Tibial nerve (tissue), 4 donors: ENCODE measurements at regions not wholly inside any gene's neighbourhood (a gene's known extent, or its start where the extent isn't known, plus 50 kb on each side); places are given as distances from the start of the nearest gene placed in this dataset.

Experiments used
- DNase-seq, 2 donors: peaks; one replicate each; pipeline ENCODE4 v3.0.0-alpha.2; 2019; ENCODE audit warnings: low spot score in 2 of 2
- H3K27ac ChIP-seq, 4 donors: fragments of 200-600 bp; sonication (generic) in 3 of 4; one replicate each; pipeline ENCODE4 v1.5.1; 2017 to 2019; ENCODE audit warnings: mild to moderate bottlenecking in 1 of 4
- H3K27me3 ChIP-seq, 2 donors: fragments of 200-600 bp; sonication (generic) in 1 of 2; one replicate each; pipeline versions ENCODE4 v1.5.1 to v1.6.0; 2017 to 2019
- H3K36me3 ChIP-seq, 3 donors: fragments of 200-600 bp; sonication (generic); one replicate each; pipeline ENCODE4 v1.5.1; 2018 to 2019
- H3K4me1 ChIP-seq, 4 donors: fragments of 200-600 bp; sonication (generic) in 3 of 4; one replicate each; pipeline ENCODE4 v1.5.1; 2017 to 2019
- H3K4me3 ChIP-seq, 4 donors: fragments of 200-600 bp; sonication (generic) in 3 of 4; one replicate each; pipeline ENCODE4 v1.5.1; 2017 to 2019; ENCODE audit warnings: mild to moderate bottlenecking in 1 of 4, moderate library complexity in 1 of 4
- H3K9me3 ChIP-seq, 4 donors: fragments of 200-600 bp; sonication (generic) in 3 of 4; one replicate each; pipeline ENCODE4 v1.5.1; 2017 to 2019
- CTCF ChIP-seq, 5 experiments: fragments of 200-600 bp in 3 of 5; fragments of 450-650 bp in 2 of 5; sonication (generic) in 3 of 5; IDR thresholded peaks; one replicate each; pipeline ENCODE4 v1.5.1; 2016 to 2019; ENCODE audit warnings: antibody characterized with exemption in 5 of 5, mild to moderate bottlenecking in 3 of 5, moderate library complexity in 2 of 5
- EP300 ChIP-seq, 2 donors: sonication (generic); formaldehyde crosslinking; IDR thresholded peaks; one replicate each; pipeline ENCODE4 v1.6.1; 2017; ENCODE audit warnings: antibody characterized with exemption in 2 of 2, mild to moderate bottlenecking in 1 of 2
- POLR2A ChIP-seq, 2 donors: fragments of 450-650 bp; IDR thresholded peaks; one replicate each; pipeline ENCODE4 v1.6.1; 2017; ENCODE audit warnings: antibody characterized with exemption in 2 of 2, mild to moderate bottlenecking in 2 of 2, moderate library complexity in 2 of 2
- WGBS, 2 donors: methylation state at CpG; one replicate each; pipeline ENCODE4 v1.1.5; 2018; 5-methylcytosine and 5-hydroxymethylcytosine counted together

DNA sequence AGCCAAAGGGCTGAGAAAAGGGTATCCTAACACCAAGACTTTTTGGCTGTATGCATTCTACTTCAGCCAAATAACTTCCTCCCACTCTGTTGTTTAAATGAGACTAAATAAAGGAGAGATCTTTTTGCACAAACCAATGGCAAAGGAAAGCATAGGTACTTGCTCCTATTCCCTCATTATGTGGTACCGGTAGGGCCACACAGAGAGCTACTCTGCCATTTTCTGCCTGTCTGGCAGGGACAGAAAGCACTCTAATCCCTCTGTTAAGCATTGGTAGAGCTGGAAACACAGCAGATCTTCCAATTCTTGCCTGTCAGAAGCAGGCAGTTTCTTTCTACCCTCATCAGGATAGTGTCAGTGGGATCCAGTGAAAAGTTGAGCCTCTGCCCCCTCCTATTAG, 918.3 kb upstream of the TMEFF2 start:
- no peak for TF ChIP-seq EP300 (IDR thresholded peaks at IDR 0.05)
- TF ChIP-seq CTCF (IDR thresholded peaks at IDR 0.05) = no peak
- TF ChIP-seq POLR2A (IDR thresholded peaks at IDR 0.05) = no peak
- Histone ChIP-seq H3K27me3 (no peaks in the 10 kb centered on the region), H3K36me3 (no peaks in the 10 kb centered on the region), H3K27ac (no peak overlapping the region), H3K4me3 (no peak overlapping the region), H3K9me3 (no peaks in the 10 kb centered on the region), H3K4me1 (no peaks in the 10 kb centered on the region)
- DNase-seq = no peak
- WGBS, 2 donors = 72 to 76% methylated on average over 1 of the region's 1 CpG

GRCh38 chr2:193103064-193103463, 908.3 kb upstream of the TMEFF2 start:
- H3K4me1 ChIP-seq = no peaks in the 10 kb centered on the region
- no peaks in the 10 kb centered on the region for H3K9me3 ChIP-seq
- no peak overlapping the region for H3K27ac ChIP-seq
- no peak for DNase-seq
- WGBS, 2 donors = 43 to 51% methylated on average over 1 of the region's 1 CpG
- H3K4me3 ChIP-seq = no peak overlapping the region
- H3K36me3 ChIP-seq = no peaks in the 10 kb centered on the region
- H3K27me3 ChIP-seq = no peaks in the 10 kb centered on the region
- TF ChIP-seq CTCF (IDR thresholded peaks at IDR 0.05) (no peak), EP300 (IDR thresholded peaks at IDR 0.05) (no peak)

DNA sequence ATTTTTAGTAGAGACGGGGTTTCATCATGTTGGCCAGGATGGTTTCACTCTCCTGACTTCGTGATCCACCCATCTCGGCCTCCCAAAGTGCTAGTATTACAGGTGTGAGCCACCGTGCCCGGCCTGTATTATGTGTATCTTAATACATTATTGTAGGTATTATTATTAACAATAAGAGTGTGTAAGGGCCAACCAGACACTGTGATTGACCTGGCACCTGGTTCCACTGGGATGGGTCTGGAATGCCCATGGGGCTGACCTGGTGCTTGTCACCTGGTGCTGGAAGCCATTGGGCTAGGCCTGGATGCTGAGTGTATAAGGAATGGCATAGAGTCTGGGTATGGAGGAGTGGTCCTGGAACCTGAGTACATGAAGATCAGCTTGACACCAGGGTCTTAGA, 906.9 kb upstream of the TMEFF2 start:
- H3K4me1 ChIP-seq = no peaks in the 10 kb centered on the region
- H3K9me3 ChIP-seq = no peaks in the 10 kb centered on the region
- H3K27ac ChIP-seq = no peak overlapping the region
- no peak for TF ChIP-seq EP300 (IDR thresholded peaks at IDR 0.05)
- no peak for TF ChIP-seq CTCF (IDR thresholded peaks at IDR 0.05)
- no peak for TF ChIP-seq POLR2A (IDR thresholded peaks at IDR 0.05)
- no peak for DNase-seq
- no peak overlapping the region for H3K4me3 ChIP-seq
- H3K36me3 ChIP-seq = no peaks in the 10 kb centered on the region
- no peaks in the 10 kb centered on the region for H3K27me3 ChIP-seq
- WGBS, 2 donors = 95 to 97% methylated on average over 5 of the region's 5 CpGs

DNA sequence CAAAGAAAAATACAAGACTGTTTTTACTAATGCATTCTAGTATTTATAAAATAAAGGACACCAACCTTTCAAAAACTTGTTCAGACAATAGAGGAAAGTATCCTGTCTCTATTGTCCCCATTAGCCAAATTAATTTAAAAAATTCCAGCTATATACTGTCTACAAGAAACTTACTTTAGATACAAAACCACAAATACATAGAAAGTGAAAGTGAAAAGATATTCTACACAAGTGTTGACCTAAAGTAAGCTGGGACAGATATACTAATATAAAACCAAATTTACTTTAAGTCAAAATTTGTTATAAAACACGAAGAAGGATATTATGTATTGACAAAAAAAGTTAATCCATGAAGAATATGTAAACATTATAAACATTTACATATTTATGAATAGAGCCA, 893.3 kb upstream of the TMEFF2 start:
- Histone ChIP-seq H3K4me1 (no peaks in the 10 kb centered on the region), H3K4me3 (no peak overlapping the region), H3K9me3 (no peaks in the 10 kb centered on the region), H3K27ac (no peak overlapping the region), H3K27me3 (no peaks in the 10 kb centered on the region), H3K36me3 (no peaks in the 10 kb centered on the region)
- DNase-seq = no peak
- TF ChIP-seq POLR2A (IDR thresholded peaks at IDR 0.05) = no peak
- no peak for TF ChIP-seq CTCF (IDR thresholded peaks at IDR 0.05)
- TF ChIP-seq EP300 (IDR thresholded peaks at IDR 0.05) = no peak
- WGBS, 2 donors = 43 to 49% methylated on average over 1 of the region's 1 CpG

GRCh38 chr2:193076995-193077394, 882.3 kb upstream of the TMEFF2 start:
- TF ChIP-seq CTCF (IDR thresholded peaks at IDR 0.05) = no peak
- TF ChIP-seq EP300 (IDR thresholded peaks at IDR 0.05) = no peak
- no peak for TF ChIP-seq POLR2A (IDR thresholded peaks at IDR 0.05)
- Histone ChIP-seq H3K36me3 (no peaks in the 10 kb centered on the region), H3K4me1 (no peaks in the 10 kb centered on the region), H3K9me3 (no peaks in the 10 kb centered on the region), H3K27ac (no peak overlapping the region), H3K27me3 (no peaks in the 10 kb centered on the region), H3K4me3 (no peak overlapping the region)
- no peak for DNase-seq
